Neural progenitor cell (in vitro differentiated cells): ENCODE measurements at regions not wholly inside any gene's neighbourhood (a gene's known extent, or its start where the extent isn't known, plus 50 kb on each side); places are given as distances from the start of the nearest gene placed in this dataset.

Experiments used
- DNase-seq: peaks from one replicate; pipeline ENCODE4 v3.0.0-alpha.2; 2016; ENCODE audit warnings: low spot score
- H2AFZ ChIP-seq: fragments of 200-600 bp; sonication (generic); replicated peaks from 2 replicates; pipeline ENCODE4 v1.6.1; 2016; ENCODE audit warnings: antibody characterized with exemption
- H3F3A ChIP-seq: fragments of 200-600 bp; sonication (generic); 2 replicates; pipeline ENCODE4 v1.6.1; 2016; ENCODE audit warnings: antibody characterized with exemption, low read depth
- H3K27ac ChIP-seq: fragments of 200-600 bp; sonication (generic); 2 replicates; pipeline ENCODE4 v1.5.1; 2016; ENCODE audit warnings: mild to moderate bottlenecking
- H3K27me3 ChIP-seq: fragments of 200-600 bp; sonication (generic); 2 replicates; pipeline ENCODE4 v1.6.1; 2016; ENCODE audit warnings: mild to moderate bottlenecking, moderate library complexity
- H3K36me3 ChIP-seq: fragments of 200-600 bp; sonication (generic); 2 replicates; pipeline ENCODE4 v1.5.1; 2016
- H3K4me1 ChIP-seq: fragments of 200-600 bp; sonication (generic); 2 replicates; pipeline ENCODE4 v1.6.1; 2016; ENCODE audit warnings: mixed run types
- H3K4me2 ChIP-seq: fragments of 200-600 bp; sonication (generic); 2 replicates; pipeline ENCODE4 v1.6.1; 2016
- H3K4me3 ChIP-seq: fragments of 200-600 bp; sonication (generic); 2 replicates; pipeline ENCODE4 v1.5.1; 2016
- H3K79me2 ChIP-seq: fragments of 200-600 bp; sonication (generic); 2 replicates; pipeline ENCODE4 v1.6.1; 2016; ENCODE audit warnings: low read depth
- H3K9ac ChIP-seq: fragments of 200-600 bp; sonication (generic); 2 replicates; pipeline ENCODE4 v1.6.1; 2016
- H3K9me3 ChIP-seq: fragments of 200-600 bp; sonication (generic); 2 replicates; pipeline ENCODE4 v1.5.1; 2016; ENCODE audit warnings: low read depth
- H4K20me1 ChIP-seq: fragments of 200-600 bp; sonication (generic); 2 replicates; pipeline ENCODE4 v1.6.1; 2016; ENCODE audit warnings: low read depth
- H3K27ac Mint-ChIP-seq: 3 replicates; pipeline ENCODE4 v1.8.0; 2021; ENCODE audit warnings: mixed read lengths
- H3K27me3 Mint-ChIP-seq: 2 replicates; pipeline ENCODE4 v1.8.0; 2022; ENCODE audit warnings: low read depth, mild to moderate bottlenecking, inconsistent platforms, moderate library complexity, mixed read lengths; ENCODE audit not compliant: insufficient read depth
- H3K36me3 Mint-ChIP-seq: 3 replicates; pipeline ENCODE4 v1.8.0; 2021; ENCODE audit warnings: mixed read lengths
- H3K4me1 Mint-ChIP-seq: 3 replicates; pipeline ENCODE4 v1.8.0; 2021; ENCODE audit warnings: mixed read lengths
- H3K4me3 Mint-ChIP-seq: 3 replicates; pipeline ENCODE4 v1.8.0; 2021; ENCODE audit warnings: mild to moderate bottlenecking, moderate library complexity, mixed read lengths
- H3K9me3 Mint-ChIP-seq: 3 replicates; pipeline ENCODE4 v1.8.0; 2020; ENCODE audit warnings: mixed read lengths
- CTCF ChIP-seq: fragments of 200-600 bp; sonication (generic); IDR thresholded peaks from 2 replicates; pipeline ENCODE4 v1.5.1; 2017; ENCODE audit warnings: antibody characterized with exemption, mild to moderate bottlenecking
- EZH2 ChIP-seq: fragments of 200-600 bp; sonication (generic); IDR thresholded peaks from 2 replicates; pipeline ENCODE4 v1.6.1; 2017; ENCODE audit warnings: antibody characterized with exemption, mild to moderate bottlenecking, moderate library complexity
- EZH2phosphoT487 ChIP-seq: fragments of 200-600 bp; sonication (generic); IDR thresholded peaks from 2 replicates; pipeline ENCODE4 v1.6.1; 2017; ENCODE audit warnings: antibody characterized with exemption

DNA sequence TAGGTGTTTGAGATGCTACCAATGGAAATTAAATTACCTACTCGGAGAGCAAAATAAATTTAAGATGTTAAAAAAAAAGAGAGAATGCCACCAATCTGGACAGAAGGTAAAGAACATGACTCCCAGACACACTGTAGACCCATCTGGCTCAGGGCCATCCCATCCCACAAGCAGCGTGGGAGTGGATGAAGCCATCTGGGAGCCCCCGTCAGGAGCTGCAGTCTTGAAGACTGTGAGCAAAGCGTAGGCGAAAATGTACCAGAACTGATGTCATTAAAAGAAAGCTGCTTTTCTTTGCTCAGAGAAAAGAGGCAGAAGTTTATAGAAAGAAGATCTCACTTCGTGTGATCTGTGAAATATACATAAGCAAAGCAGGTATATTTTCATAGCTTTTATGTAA lies 815.7 kb downstream of the QKI start:
- Histone ChIP-seq H2AFZ (no peak overlapping the region), H4K20me1 (no peaks in the 10 kb centered on the region), H3K4me1 (no peaks in the 10 kb centered on the region), H3K79me2 (no peaks in the 10 kb centered on the region), H3K9me3 (no peaks in the 10 kb centered on the region), H3K4me3 (no peak overlapping the region), H3K36me3 (no peaks in the 10 kb centered on the region), H3F3A (peaks cover 8% of the 10 kb centered on the region), H3K4me2 (no peak overlapping the region), H3K27me3 (no peaks in the 10 kb centered on the region), H3K9ac (no peak overlapping the region), H3K27ac (no peak overlapping the region)
- TF ChIP-seq CTCF = no peak
- no peak for TF ChIP-seq EZH2phosphoT487
- TF ChIP-seq EZH2 = no peak
- Mint-ChIP-seq H3K27me3 (no peaks in the 10 kb centered on the region), H3K4me3 (no peak overlapping the region), H3K4me1 (peaks cover 8% of the 10 kb centered on the region), H3K27ac (no peak overlapping the region), H3K9me3 (peaks cover 11% of the 10 kb centered on the region), H3K36me3 (no peaks in the 10 kb centered on the region)
- no peak for DNase-seq

GRCh38 chr6:164229716-164230115 lies 815.2 kb downstream of the QKI start:
- H2AFZ ChIP-seq = peak overlapping the region; percentile 27
- no peak overlapping the region for H3K27ac Mint-ChIP-seq

DNA sequence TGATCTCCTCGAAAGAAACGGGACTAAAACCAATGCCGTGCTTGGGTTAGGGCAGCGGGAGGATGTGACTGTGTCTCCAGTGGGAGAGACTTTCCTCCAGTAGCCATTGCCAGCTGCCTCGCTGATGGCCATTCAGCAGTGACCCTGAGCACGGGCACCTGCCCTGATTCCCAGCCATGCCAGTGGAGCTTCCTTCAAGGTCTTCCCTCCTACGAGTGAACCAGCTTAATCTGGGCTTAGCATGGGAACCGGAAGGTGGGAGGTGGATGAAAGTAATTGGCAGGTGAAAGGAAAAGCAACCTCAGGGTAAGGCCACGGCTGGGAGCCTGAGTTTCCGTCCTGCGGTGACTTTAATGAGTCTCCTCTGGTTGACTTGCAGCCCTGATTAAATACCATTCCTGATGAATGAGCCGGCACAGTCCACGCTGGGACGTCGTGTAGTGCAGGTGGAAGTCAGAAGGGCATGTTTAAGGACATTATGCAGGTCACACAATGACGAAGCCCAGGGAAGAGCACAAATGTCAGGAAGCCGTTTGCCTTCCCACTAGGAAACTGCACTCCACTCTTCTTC lies 813.5 kb downstream of the QKI start:
- H3F3A ChIP-seq = peaks cover 8% of the 10 kb centered on the region
- Mint-ChIP-seq H3K4me3 (no peak overlapping the region), H3K27ac (no peak overlapping the region), H3K27me3 (no peaks in the 10 kb centered on the region), H3K36me3 (no peaks in the 10 kb centered on the region), H3K9me3 (peaks cover 5% of the 10 kb centered on the region), H3K4me1 (peaks cover 8% of the 10 kb centered on the region)
- H3K4me1 ChIP-seq = no peaks in the 10 kb centered on the region
- H2AFZ ChIP-seq = no peak overlapping the region
- no peak overlapping the region for H3K27ac ChIP-seq
- H3K27me3 ChIP-seq = no peaks in the 10 kb centered on the region
- no peaks in the 10 kb centered on the region for H3K79me2 ChIP-seq
- TF ChIP-seq CTCF = no peak
- TF ChIP-seq EZH2phosphoT487 = no peak
- no peak for TF ChIP-seq EZH2
- no peak overlapping the region for H3K9ac ChIP-seq
- no peak overlapping the region for H3K4me3 ChIP-seq
- DNase-seq = peak; percentile 30
- H3K9me3 ChIP-seq = no peaks in the 10 kb centered on the region
- H3K36me3 ChIP-seq = no peaks in the 10 kb centered on the region
- no peak overlapping the region for H3K4me2 ChIP-seq
- H4K20me1 ChIP-seq = no peaks in the 10 kb centered on the region

More at GRCh38 chr6:164229716-164230115, 815.2 kb downstream of the QKI start:
- no peak overlapping the region for H3K9ac ChIP-seq
- no peaks in the 10 kb centered on the region for H3K27me3 Mint-ChIP-seq
- peaks cover 11% of the 10 kb centered on the region for H3K9me3 Mint-ChIP-seq
- H3K27ac ChIP-seq = no peak overlapping the region
- TF ChIP-seq EZH2 = no peak
- TF ChIP-seq EZH2phosphoT487 = no peak
- no peak for TF ChIP-seq CTCF
- DNase-seq = no peak
- no peak overlapping the region for H3K4me3 Mint-ChIP-seq
- H3K36me3 Mint-ChIP-seq = no peaks in the 10 kb centered on the region
- no peaks in the 10 kb centered on the region for H3K36me3 ChIP-seq
- no peak overlapping the region for H3K4me2 ChIP-seq
- peaks cover 8% of the 10 kb centered on the region for H3K4me1 Mint-ChIP-seq
- H4K20me1 ChIP-seq = no peaks in the 10 kb centered on the region
- H3K9me3 ChIP-seq = no peaks in the 10 kb centered on the region
- no peaks in the 10 kb centered on the region for H3K27me3 ChIP-seq
- no peaks in the 10 kb centered on the region for H3K79me2 ChIP-seq
- H3K4me3 ChIP-seq = no peak overlapping the region
- no peaks in the 10 kb centered on the region for H3K4me1 ChIP-seq
- peaks cover 8% of the 10 kb centered on the region for H3F3A ChIP-seq
